ENCODE measurements at regions not wholly inside any gene's neighbourhood (a gene's known extent, or its start where the extent isn't known, plus 50 kb on each side); places are given as distances from the start of the nearest gene placed in this dataset.

DNA sequence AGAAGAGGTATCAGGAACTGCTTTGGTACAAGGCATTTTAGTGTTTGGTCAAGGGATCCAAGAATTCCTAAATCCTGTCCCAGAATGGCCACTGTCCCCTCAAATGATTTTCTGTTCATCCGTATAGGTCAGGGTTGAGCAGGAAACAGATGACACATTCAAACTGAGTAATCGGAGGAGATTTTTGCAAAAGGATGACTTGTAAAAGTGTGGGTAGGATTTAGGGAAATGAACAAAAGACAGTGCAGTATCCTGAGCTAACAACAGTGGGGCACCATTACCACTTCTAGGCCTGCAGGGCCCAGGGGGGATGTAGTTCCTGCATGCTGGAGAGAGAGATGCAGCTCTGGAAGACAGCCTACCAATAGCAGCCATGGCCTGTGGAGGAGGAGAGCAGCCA, 290.1 kb downstream of the ZSWIM6 start:
- no peak for DNase-seq (ENCODE audit: low read depth in 2 of 2)

DNA sequence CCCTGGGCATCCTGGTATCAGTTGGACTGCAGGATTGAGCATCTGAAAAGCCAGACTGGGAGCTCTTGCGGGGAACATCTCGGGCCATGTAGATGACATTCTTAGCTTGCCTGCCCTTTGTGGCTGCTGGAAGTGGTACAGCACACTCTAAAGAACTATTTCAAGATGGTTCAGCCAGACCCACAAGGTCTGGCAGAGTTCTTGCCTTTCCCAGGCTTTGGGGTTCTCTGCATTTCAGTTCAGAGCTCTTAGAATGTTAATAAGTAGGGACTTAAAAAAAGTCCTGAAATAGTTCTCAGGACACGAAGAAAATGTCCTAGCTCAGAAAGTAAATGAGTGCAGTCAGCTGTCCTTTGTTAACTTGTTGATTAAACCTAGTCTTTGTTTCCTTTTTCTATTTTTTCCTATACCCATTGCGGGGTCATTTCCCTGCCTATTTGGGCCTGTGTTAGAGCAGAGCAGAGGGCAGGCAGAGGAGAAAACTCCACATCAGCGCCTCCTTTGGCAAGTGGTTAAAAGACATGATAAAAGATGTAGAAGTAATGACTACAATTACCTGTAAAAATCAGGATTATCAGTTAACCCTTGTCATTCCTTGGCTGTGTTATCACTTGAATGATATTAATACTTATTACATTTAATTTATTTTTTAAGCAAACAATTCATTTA, 291.5 kb downstream of the ZSWIM6 start:
- no peak for DNase-seq (ENCODE audit: low read depth in 2 of 2)

DNA sequence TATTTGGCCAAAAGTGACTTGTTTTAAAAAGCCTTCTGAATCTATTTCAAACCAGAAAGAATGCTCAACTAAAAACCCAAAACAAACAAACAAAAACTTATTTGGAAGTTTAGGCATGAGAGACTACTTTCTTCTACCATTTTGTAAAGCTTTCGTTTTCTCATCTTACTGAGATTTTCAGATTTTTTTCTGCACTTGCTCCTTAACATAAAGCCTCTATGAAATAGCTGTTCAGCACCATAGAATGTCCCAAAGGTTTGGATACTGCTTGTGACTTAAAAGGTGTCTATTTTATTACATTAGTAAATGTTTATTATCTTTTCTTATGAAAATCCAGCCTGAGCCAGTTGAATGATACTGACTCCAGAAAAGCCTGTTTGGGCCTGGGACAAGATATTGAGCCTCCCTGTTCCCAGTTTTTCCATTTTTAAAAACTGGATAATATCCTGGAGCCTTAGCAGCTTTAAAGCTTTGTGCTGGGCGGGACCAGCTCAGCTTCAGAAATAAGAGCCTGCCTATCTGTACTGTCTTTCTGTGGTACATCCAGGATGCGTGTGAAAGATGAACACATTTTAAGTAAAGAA, 292.6 kb downstream of the ZSWIM6 start:
- DNase-seq (ENCODE audit: low read depth in 2 of 2), result no peak

DNA sequence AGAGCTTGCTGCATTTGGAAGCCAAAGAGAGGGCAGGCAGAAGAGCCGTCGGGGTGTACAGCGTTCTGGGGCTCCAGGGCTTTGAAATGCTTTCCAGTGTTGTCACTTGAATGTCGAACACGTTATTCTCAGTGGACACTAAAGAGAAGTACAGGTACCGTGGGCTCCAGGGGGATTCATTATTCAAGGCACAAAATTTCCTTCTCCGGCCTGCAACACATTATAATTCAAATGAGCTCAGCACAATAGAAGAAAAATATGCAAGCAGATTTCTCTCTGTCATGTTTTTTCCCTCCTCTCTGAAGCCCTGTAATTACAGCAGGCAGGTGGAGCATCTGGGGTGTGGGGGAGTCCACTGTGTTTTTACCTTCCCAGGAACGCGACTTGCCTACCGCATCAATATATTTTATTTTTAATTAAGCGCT, 293.1 kb downstream of the ZSWIM6 start:
- no peak for DNase-seq (ENCODE audit: low read depth in 2 of 2)

DNA sequence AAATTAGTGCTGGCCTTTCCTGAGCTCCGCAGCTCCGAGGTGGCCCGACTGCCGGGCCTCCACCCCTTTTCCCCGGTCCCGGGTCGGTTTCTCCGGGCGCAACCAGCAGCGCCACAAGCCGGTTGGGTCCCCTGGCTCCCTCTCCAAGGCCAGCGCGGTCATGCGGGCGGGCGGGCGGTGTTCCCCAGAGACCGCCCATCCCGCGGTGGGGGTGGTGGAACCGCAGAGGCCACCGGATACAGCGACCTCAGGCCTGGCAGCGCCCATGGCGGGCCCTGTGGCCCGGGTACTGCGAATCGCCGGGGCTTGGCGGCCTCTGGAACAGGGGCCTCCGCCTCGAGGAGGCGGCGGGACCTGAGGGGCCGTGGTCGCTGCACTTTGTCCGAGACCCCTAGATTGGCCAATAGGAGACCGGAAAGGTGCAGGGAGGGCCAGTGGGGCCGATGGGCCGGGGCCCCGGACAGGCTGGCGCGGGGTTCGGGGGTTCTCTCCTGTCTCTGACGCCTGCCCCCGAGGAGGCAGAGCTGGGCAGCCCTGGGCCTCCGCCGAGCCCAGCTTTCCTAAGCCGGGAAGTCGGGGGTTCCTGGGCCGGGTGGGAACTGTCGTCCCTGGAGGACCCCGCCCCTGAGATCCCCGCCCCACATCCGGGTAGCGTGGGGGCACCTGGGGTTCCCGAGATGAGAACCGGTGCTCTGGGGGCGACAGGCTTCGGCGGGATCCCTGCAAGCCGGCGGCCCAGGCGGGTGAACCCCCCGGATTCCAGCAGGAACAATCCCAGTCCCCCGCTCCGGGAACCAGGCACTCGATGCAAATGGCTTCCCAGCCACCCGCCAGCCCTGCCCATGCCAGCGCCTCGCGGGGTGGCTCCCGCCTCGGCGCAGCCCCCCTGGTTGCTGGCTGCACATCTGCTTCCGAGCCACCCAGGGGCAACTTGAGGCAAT, 293.9 kb downstream of the ZSWIM6 start:
- peak in 1 of 2 donors; percentile 13 for DNase-seq (ENCODE audit: low read depth in 2 of 2)

DNA sequence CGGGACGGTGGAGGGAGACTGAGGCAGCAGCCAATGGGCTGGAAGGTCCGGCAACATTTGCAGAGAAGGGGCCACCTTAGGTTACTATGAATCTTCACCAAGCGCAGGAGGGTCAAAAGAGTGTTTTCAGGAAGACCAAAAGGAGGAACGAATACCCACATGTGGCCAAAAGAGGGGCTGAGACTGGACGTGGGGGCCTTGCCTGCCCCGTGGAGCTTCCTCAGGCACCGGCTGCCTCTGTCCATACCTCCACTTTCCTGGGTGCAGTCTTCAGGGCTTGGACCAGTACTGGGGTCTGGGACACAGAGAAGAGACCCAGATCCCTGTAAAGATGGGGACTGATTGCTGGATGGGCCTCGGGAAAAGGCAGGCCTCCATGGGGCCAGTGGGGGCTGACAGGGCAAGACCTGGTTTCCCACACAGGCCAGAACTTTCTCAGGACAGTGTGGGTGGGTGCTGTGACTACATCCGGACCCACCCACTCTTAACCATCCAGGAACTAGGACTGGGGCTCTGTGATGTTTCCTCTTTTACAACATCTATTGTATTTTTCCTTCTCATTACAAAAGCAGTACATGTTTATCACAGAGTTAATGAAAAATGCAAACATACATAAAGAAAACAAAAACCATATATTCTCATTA, 294.7 kb downstream of the ZSWIM6 start:
- DNase-seq (ENCODE audit: low read depth in 2 of 2), result no peak

DNA sequence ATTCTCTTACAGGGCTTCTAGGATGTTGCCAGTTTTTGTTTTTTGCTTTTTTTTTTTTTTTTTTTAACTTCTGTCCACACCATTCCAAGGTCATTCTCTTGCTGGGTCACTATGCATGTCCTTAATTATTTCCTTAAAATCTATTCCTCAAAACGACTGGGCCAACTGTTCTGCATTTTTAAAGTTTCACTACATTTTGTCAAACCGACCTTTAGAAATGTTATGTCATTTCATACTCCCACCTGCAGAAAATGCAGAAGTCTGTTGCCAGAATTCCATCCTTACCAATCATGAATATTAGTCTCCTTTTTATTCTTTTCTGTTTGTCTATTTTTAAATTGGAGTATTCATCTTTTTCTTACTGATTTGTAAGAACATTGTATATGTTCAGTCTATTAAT, 295.5 kb downstream of the ZSWIM6 start:
- no peak for DNase-seq (ENCODE audit: low read depth in 2 of 2)

DNA sequence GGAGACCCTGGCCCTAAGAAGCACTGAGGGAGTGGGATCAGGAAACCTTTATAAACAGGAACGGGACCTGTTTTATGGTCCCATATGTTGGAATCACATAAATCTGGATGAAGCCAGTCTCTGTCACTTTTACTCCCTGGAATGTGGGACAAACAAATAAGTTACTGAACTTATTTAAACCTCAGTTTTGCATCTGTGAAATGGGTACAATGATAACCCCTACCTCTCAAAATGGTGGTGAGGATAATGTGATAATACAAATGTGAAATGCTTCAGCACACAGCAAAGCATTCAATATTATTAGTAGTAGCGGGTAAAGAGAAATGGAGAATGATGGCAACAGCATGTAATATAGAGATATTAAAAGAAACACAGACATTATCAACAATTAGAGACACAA, 298.9 kb downstream of the ZSWIM6 start:
- no peak for DNase-seq (ENCODE audit: low read depth in 2 of 2)

DNA sequence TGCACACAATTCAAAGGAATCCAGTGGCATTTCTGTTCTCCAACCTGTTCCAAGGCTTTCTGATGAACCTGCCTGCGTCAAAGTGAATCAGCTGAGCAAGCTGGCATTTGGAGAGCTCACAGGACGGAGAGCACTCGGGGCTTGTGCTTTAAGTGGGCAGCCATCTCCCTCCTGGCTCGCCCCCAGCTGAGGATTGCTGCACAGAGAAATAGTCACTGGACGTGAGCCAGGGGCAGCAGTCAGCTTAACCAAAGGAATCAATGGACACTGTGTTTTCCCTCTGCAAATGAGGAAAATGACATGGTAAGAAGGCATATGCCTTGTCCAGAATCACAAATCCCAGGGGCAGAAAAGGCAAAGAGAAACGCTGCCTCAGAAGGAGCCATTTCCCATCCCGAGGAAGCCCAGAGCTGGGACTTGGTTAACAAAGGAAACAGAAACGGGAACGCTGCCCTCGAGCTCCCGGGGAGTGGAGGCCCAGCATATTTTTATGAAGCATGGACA, 299.4 kb downstream of the ZSWIM6 start:
- DNase-seq (ENCODE audit: low read depth in 2 of 2), result no peak

DNA sequence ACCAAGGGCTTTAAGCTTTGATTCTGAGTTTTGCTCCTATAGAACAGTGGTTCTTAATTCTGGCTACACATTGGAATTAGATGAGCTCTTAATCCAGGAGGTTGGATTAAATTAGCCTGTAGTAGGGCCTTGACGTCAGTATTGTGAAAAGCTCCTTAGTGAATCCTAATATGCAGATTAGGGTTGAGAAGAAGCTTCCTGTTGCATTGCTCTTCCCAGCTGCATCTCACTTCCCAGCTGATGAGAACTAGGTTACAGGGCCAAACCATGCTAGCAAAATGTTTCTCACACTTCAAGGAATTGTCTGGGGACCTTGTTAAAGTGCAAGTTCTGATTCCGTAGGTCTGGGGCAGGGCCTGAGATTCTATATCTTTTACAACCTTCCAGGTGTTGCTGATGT, 300.0 kb downstream of the ZSWIM6 start:
- no peak for DNase-seq (ENCODE audit: low read depth in 2 of 2)

DNA sequence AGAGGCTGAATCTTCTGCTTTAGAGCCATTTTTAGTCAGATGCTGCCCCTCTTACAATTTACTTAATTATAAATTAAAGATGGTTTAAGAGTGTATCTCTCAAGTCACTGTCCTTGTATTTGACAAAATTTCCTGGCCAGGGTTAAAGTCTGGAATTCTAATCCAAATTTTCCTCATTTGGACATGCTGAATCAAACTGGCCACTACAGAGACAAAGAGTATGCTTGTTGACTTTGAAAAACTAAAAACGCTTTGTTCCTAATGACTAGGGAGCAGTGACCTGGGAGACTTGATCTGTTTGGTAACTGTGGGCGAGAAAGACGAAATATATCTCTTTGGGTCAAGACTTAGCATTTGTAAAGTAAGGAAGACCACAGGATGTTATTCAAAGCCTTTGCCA, 303.2 kb downstream of the ZSWIM6 start:
- DNase-seq (ENCODE audit: low read depth in 2 of 2), result no peak

DNA sequence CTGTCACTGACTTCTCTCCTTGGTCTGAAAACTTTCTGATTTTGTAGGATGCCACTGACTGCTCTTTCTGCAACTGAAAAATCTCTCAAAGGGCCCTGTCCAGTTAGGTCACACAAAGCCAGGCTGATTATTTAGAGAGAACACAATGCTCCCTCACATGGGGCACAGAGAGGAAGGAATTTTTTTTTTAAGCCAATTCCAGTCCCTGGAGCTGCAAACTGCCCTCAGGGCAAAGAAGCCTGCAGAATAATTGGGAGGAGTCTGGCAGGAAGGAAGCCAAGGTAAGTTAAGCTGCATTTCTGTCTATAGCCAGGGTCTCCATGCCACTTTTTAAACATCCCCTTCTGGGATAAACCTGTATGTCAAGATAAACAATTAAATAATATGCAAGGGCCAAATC, 305.5 kb downstream of the ZSWIM6 start:
- DNase-seq (ENCODE audit: low read depth in 2 of 2), result no peak

DNA sequence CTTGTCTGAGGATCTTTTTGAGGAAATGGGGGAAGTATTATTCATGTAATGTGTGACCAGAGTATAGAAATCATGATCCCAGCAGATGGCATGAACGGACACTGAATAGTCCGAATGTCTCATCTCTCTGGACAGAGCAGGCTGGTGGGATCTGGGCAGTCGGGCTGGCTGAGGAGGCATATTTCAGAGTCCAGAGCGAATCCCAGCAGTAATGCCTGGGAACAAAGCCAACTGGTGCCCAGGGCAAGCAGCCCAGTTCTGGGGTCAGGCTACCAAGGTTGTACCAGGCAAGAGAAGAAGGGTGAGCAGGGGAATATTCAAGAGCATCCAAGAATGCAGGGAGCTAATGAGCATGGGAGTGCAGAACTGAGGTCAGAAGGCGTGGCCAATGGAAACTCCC, 306.4 kb downstream of the ZSWIM6 start:
- DNase-seq (ENCODE audit: low read depth in 2 of 2), result no peak

DNA sequence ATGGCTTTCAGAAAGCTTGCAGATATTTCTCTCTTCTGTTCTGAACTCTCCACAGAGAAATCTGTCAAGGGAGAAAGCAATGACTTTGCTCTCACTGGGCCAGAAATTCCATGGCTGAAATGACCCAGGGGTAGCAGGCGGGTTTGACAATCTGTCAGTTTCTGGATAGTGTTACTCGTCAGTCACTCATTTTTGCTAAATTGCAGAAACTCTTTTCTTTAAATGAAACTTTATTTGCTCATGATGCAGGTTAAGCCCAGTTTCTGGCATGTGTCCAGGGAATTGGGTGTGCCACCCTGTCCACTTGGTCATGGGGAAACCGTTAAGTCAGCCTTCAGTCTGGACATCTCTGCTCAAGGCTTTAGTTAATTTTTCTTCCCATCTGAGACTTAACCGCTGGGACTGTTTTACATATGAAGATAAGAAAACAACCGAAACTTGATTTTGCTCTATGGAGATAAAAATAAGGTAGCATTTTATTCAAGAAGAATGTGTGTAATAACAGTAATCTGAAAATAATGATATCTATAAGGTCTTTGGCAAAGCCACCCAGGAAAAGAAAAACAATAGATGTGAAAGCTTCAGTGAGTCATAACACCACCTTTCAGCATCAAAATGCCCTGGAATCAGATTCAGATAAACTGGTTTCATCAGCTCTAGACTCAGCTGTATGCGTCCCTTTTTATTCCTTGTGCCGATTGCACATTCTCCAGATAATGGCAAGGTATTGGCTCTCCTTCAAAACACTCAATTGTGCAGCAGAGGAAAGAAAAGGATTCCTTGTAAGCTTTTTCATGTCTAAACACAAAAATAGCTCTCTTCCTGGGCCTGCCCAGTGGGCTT, 308.3 kb downstream of the ZSWIM6 start:
- DNase-seq (ENCODE audit: low read depth in 2 of 2), result no peak

DNA sequence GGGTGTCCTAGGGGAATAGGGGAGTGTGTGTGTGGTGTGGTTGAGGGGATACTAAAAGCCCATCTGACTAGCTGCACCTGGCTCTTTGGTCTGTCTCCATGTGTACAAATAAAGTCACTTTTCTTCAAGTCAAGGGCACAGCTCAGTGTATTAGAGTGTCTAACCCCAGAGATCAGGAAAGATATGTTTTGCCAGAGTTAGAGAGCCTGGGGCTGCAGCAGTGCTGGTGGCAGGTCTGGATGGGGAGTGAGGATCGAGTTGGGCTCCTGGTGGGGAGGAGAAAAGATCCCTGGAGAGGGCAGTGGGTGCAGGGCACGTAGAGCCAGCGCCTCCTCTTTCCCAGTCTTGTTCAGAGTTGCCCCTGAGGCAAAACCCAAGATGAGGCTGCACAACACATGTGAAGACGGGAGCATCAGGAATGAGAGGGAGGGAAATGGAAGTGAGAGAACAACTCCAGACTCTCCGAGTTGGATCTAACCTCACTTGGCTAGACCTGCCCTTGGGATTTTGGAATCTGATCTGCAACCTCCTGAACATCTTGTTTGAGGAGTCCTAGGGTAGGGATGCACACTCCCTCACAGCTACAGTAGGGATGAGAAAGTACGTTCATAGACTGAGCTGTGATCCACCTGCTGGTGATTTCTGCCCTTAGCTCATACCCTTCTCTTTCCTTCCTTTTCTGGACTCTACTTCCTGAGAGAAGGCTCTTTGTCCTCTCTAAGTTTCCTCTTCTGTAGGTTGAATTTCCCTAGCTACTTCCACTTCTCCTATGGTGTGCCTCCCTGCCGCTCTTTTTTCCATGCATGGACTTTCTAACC, 309.9 kb downstream of the ZSWIM6 start:
- DNase-seq (ENCODE audit: low read depth in 2 of 2), result no peak

DNA sequence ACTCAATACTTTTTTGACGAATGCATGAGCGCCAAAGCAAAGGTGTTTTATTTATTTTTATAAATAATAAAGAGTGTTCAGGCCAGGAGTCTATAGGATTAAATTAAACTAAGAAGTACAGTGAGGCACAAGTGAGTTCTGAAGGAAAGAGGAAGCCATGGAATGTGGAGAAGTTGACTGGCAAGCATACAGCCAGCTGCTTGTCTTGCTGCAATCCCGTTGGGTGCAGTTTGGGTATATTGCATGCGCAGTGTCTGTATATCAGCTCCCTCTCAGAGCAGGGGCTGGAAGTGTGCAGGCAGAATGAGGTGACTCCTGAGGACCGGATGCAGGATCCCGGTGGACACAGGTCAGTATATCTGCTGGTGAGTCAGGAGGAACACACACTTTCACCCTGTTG, 315.6 kb downstream of the ZSWIM6 start:
- no peak for DNase-seq (ENCODE audit: low read depth in 2 of 2)

DNA sequence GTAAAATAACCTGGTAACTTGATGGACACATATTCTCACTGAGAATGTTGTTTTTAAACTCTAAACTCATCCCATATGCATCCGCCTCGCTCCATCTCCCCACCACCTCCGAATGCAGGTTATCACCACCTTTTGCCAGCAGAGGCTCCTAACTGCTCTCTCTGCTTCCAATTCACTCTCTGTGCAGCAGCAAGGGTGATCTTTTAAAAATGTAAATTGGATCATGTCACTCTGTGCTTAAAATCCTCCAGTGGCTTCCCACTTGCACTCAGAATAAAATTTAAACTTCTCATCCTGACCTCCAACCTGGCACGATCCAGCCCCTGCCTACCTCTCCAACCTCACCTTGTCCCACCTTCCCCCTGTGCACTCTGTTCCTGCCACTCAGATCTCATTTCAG, 317.2 kb downstream of the ZSWIM6 start:
- no peak for DNase-seq (ENCODE audit: low read depth in 2 of 2)

DNA sequence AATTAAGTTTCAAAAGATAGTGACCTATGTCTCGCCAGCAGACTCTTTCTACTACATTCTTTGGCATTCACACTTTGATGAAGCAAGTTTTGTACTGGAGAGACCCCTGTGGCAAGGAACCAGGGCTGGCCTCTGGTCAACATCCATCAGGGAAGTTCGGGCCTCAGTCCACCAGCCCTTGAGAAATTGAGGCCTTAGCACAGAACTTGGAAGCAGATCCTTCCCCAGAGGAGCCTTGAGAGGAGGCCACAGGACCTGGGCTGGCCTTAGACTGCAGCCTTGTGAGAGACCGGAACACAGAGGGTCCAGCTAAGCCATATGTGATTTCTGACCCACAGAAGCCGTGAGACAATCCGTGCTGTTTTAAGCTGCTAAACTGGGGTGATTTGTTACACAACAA, 317.9 kb downstream of the ZSWIM6 start:
- DNase-seq (ENCODE audit: low read depth in 2 of 2), result no peak

DNA sequence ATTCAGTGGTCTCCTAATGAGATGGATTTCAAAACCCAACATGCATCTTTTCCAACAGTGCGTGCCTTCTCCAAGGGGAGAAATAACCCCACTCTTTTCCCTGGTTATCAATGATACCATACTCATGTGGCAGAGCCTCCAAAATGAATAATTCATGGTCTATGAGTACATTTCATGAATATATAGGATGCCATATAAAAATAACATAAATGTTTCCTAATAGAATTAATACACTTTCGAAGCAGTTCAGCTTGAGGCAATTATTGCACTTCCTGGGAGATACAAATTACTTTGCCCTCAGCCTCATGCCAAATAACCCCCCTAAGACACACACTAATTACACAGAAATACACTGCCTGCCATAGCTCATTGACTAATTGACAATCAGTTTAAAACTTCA, 318.6 kb downstream of the ZSWIM6 start:
- no peak for DNase-seq (ENCODE audit: low read depth in 2 of 2)

DNA sequence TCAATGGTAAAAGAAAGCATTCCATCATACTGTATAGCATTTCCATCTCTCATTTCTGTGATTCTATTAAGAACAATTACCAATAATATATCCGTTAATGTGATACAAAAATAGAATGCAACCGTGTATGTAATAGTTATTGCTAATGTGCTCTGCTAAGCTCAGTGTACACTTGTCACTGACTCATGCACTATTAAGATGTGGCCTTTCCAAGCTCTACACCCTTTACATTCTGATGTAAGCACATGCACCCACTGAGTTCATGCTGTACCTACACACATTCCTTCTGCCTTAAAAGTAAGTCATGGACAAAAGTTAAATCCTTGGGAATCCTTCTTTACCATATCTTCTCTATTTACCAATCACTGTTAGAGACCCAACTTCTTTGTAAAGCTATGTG, 319.1 kb downstream of the ZSWIM6 start:
- DNase-seq (ENCODE audit: low read depth in 2 of 2), result no peak
